Stimulated activated naive B cell treated with anti-CD40 and anti-IgM and Interleukin-4, amounts not matched to agents 10 μg/mL and 1 μg/mL and 100 μg/mL, for 72 hours (primary cell): ENCODE measurements at regions not wholly inside any gene's neighbourhood (a gene's known extent, or its start where the extent isn't known, plus 50 kb on each side); places are given as distances from the start of the nearest gene placed in this dataset.

Experiments used
- ATAC-seq, 2 donors: fragments of 150-1000 bp; cut with Tn5 transposase; replicated peaks; 2 replicates each; pipeline ENCODE4 v1.10.0; 2021; ENCODE audit warnings: moderate library complexity in 1 of 2
- DNase-seq: peaks from one replicate; pipeline ENCODE4 v3.0.0; 2021
- H3K27ac Mint-ChIP-seq: one replicate; pipeline ENCODE4 v1.8.0; 2022; ENCODE audit warnings: mild to moderate bottlenecking, mixed read lengths
- H3K27me3 Mint-ChIP-seq, 2 donors: one replicate each; pipeline ENCODE4 v1.8.0; 2022; ENCODE audit warnings: mixed read lengths in 2 of 2
- H3K36me3 Mint-ChIP-seq, 2 donors: one replicate each; pipeline ENCODE4 v1.8.0; 2022; ENCODE audit warnings: mixed read lengths in 2 of 2, mild to moderate bottlenecking in 1 of 2
- H3K4me1 Mint-ChIP-seq, 2 donors: one replicate each; pipeline ENCODE4 v1.8.0; 2022; ENCODE audit warnings: mixed read lengths in 2 of 2, mild to moderate bottlenecking in 1 of 2
- H3K4me3 Mint-ChIP-seq, 2 donors: one replicate each; pipeline ENCODE4 v1.8.0; 2022; ENCODE audit warnings: mild to moderate bottlenecking in 2 of 2, mixed read lengths in 2 of 2, moderate library complexity in 1 of 2
- H3K9me3 Mint-ChIP-seq, 2 donors: one replicate each; pipeline ENCODE4 v1.8.0; 2022; ENCODE audit warnings: mixed read lengths in 2 of 2, mild to moderate bottlenecking in 1 of 2

- no peak for DNase-seq
- no peak overlapping the region for H3K27ac Mint-ChIP-seq
- H3K27me3 Mint-ChIP-seq, result no peaks in the 10 kb centered on the region
- peak; percentile 51 to 56 for ATAC-seq
- H3K4me1 Mint-ChIP-seq, result no peaks in the 10 kb centered on the region
- no peaks in the 10 kb centered on the region for H3K9me3 Mint-ChIP-seq
- H3K36me3 Mint-ChIP-seq, result no peaks in the 10 kb centered on the region
- H3K4me3 Mint-ChIP-seq, result no peak overlapping the region
Observed at GRCh38 chr7:16078076-16078952, 343.0 kb downstream of the CRPPA start.

DNA sequence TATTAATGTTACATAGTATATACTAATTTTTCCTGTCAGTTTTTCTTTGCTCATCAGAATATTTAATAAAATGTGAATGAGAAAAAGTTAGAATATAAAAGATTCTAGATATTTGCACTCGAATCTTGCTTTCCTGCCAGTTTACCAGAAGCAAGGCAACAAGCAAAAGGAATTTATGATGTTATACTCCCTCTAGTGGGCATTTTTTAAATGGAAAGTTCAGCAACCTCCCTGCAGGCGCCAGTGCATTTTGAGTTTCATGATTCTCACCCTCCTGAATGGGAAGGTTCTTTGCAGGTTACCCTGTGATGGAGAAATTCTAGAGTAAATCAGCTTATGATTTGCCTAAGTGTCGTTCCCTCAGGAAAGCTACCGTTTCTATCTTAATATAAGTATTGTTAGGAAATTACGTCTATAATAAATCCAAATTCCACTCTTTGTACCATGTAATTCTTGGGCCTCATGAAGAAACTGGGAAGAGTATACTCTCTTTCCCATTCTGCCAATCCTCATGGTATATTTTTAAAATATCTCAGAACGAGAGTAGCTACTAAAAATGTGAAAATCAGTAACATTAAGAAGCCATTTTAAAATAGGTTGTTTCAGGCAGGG is 350.0 kb downstream of the CRPPA start:
- H3K9me3 Mint-ChIP-seq, result no peaks in the 10 kb centered on the region
- H3K27ac Mint-ChIP-seq, result no peak overlapping the region
- H3K36me3 Mint-ChIP-seq, result no peaks in the 10 kb centered on the region
- H3K4me3 Mint-ChIP-seq, result no peak overlapping the region
- no peaks in the 10 kb centered on the region for H3K27me3 Mint-ChIP-seq
- ATAC-seq (peak; percentile 59 to 63), DNase-seq (no peak)
- no peaks in the 10 kb centered on the region for H3K4me1 Mint-ChIP-seq

DNA sequence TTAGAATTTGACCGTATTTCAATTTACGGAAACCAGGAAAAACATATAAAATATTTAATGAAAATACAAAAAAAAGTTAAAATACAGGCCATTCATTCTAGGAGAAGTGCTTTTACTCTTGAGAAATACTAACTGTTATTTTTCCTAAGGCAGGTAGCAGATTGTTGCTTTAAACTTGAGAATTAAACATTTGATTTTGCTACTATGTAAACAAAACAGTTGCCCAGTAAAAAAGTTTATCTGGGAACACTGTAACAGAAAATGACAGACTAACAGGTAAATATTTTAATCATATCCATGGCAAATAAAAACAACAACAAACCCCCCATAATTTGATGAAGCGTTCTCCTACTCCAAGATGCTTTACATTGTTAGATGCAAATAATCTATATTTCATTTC is 350.5 kb downstream of the CRPPA start:
- no peak overlapping the region for H3K27ac Mint-ChIP-seq
- no peak overlapping the region for H3K4me3 Mint-ChIP-seq
- H3K36me3 Mint-ChIP-seq, result no peaks in the 10 kb centered on the region

GRCh38 chr7:16069998-16070397 is 351.3 kb downstream of the CRPPA start:
- Mint-ChIP-seq H3K27ac (no peak overlapping the region), H3K36me3 (no peaks in the 10 kb centered on the region), H3K9me3 (no peaks in the 10 kb centered on the region), H3K4me1 (no peaks in the 10 kb centered on the region), H3K4me3 (no peak overlapping the region), H3K27me3 (no peaks in the 10 kb centered on the region)
- DNase-seq (no peak), ATAC-seq (no peak)

More for the DNA sequence above, 350.5 kb downstream of the CRPPA start:
- no peaks in the 10 kb centered on the region for H3K27me3 Mint-ChIP-seq
- DNase-seq, result no peak
- ATAC-seq, result no peak
- H3K4me1 Mint-ChIP-seq, result no peaks in the 10 kb centered on the region
- no peaks in the 10 kb centered on the region for H3K9me3 Mint-ChIP-seq

DNA sequence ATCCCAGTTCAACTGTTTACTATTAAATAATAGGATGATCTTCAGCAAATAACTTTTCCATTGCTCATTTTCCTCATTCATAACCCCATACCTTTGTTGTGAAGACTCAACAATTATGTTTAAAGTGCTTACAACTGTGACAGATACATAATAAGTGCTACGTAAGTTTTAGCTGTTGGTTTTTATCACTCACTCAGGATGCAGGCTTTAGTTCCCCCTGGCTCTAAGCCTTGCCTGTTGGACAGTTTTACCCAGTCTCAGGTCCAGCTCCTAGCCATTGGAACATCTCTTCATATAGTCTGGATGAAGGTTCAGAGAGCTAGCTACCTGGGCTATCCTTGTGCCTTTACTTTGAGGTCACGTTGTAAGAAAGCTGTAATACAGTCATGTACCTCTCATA is 353.2 kb downstream of the CRPPA start:
- Mint-ChIP-seq H3K4me3 (no peak overlapping the region), H3K9me3 (no peaks in the 10 kb centered on the region), H3K27ac (no peak overlapping the region), H3K36me3 (no peaks in the 10 kb centered on the region), H3K4me1 (no peaks in the 10 kb centered on the region), H3K27me3 (peaks cover 0 to 4% of the 10 kb centered on the region in 2 donors)
- ATAC-seq (no peak), DNase-seq (no peak)

- Mint-ChIP-seq H3K27ac (no peak overlapping the region), H3K9me3 (no peaks in the 10 kb centered on the region), H3K36me3 (no peaks in the 10 kb centered on the region), H3K4me3 (no peak overlapping the region), H3K27me3 (peaks cover 0 to 4% of the 10 kb centered on the region in 2 donors), H3K4me1 (no peaks in the 10 kb centered on the region)
- DNase-seq (no peak), ATAC-seq (no peak)
Observed at GRCh38 chr7:16067711-16068110, 353.6 kb downstream of the CRPPA start.

- H3K27ac Mint-ChIP-seq, result no peak overlapping the region
- no peaks in the 10 kb centered on the region for H3K36me3 Mint-ChIP-seq
- no peaks in the 10 kb centered on the region for H3K9me3 Mint-ChIP-seq
- H3K4me3 Mint-ChIP-seq, result no peak overlapping the region
- no peak for ATAC-seq
- no peak for DNase-seq
- H3K4me1 Mint-ChIP-seq, result peaks cover 0 to 3% of the 10 kb centered on the region in 2 donors
- H3K27me3 Mint-ChIP-seq, result peaks cover 0 to 4% of the 10 kb centered on the region in 2 donors
Observed at GRCh38 chr7:16066805-16067459, 354.4 kb downstream of the CRPPA start.

DNA sequence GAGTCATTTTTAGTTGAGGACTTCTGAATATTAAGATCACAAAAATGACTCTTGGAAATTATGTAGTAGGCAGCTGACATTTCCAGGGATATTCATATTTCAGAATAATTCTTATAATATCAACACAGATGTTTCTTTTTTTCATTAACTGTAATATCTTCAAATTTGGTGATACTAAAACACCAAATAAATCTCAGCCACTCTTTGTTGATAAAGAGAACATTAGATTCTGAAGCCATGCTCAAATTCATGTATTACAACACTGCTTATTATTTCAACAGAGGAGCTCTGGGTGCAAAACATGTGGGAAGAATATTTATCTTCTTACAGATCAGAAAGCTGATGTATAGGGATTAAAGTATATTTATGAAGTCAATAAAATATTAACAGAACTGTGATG is 355.4 kb downstream of the CRPPA start:
- DNase-seq (no peak), ATAC-seq (no peak)
- Mint-ChIP-seq H3K4me3 (no peak overlapping the region), H3K9me3 (no peaks in the 10 kb centered on the region), H3K4me1 (peaks cover 2 to 8% of the 10 kb centered on the region in 2 donors), H3K27me3 (peaks cover 0 to 4% of the 10 kb centered on the region in 2 donors), H3K36me3 (no peaks in the 10 kb centered on the region), H3K27ac (no peak overlapping the region)

- DNase-seq (no peak), ATAC-seq (no peak)
- Mint-ChIP-seq H3K36me3 (no peaks in the 10 kb centered on the region), H3K9me3 (no peaks in the 10 kb centered on the region), H3K4me1 (peaks cover 2 to 8% of the 10 kb centered on the region in 2 donors), H3K4me3 (no peak overlapping the region), H3K27ac (no peak overlapping the region), H3K27me3 (peaks cover 0 to 4% of the 10 kb centered on the region in 2 donors)
Observed at GRCh38 chr7:16063716-16064675, 357.3 kb downstream of the CRPPA start.

DNA sequence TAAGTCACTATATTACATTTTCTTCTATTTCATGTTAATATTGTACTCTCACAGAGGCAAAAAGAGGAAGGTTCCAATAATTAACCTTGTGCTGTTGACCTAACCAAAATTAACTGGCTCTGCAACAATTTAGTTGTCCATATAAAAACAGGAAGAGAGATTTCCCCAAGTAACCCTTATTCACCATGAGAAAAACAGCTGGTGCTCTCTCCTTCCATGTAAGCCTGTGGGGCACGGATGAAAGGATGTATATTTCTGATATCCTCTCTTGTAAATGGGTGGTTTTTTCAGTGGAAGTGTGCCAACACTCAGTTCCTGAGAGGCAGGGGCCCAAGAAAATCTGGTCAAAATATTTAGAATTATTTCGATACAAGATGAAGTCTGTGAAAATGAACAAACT is 358.1 kb downstream of the CRPPA start:
- H3K27ac Mint-ChIP-seq, result no peak overlapping the region

DNA sequence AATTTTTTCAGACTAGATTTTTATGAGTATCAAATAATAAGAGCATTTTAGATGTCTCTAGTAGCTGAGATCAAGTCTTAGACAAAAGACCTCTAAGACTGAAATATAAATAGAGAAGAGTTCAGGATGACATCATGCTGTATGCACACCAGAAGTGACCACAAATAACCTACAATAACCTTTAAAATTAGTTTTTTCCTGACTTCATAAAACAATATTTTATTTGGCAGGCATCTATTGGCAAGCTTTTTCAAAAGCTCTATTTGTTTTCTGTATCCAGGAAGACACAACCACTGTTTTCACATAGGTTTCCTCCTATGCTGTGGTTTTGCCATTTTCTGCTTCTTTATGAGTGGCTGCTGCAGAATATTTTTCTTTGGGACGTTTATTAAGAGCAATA is 359.1 kb downstream of the CRPPA start:
- Mint-ChIP-seq H3K27me3 (peaks cover 0 to 4% of the 10 kb centered on the region in 2 donors), H3K4me3 (no peak overlapping the region), H3K27ac (no peak overlapping the region), H3K4me1 (peaks cover 2 to 8% of the 10 kb centered on the region in 2 donors), H3K36me3 (no peaks in the 10 kb centered on the region), H3K9me3 (no peaks in the 10 kb centered on the region)
- ATAC-seq, result peak in 1 of 2 donors; percentile 14
- no peak for DNase-seq

More for the DNA sequence above, 358.1 kb downstream of the CRPPA start:
- DNase-seq, result no peak
- Mint-ChIP-seq H3K36me3 (no peaks in the 10 kb centered on the region), H3K4me1 (peaks cover 2 to 8% of the 10 kb centered on the region in 2 donors), H3K9me3 (no peaks in the 10 kb centered on the region), H3K4me3 (no peak overlapping the region), H3K27me3 (peaks cover 0 to 4% of the 10 kb centered on the region in 2 donors)
- ATAC-seq, result no peak

DNA sequence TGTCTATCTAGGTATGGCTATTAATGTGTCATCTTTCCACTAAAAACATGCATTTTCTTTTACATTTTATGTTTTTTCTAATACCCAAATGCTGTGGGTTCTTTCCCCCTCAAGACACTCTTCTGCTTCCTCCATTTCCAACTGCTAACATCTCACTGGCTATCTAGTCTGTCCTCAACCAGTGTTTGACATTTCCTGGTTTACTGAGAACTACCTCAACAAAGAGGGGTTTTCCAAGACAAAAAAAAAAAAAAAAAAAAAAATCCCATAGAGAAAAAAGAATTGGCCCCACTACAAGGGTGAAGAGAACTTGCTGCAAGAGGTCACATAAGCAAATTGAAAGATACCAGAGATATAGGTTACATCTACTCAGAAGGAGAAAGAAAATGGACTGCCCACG is 359.7 kb downstream of the CRPPA start:
- Mint-ChIP-seq H3K36me3 (no peaks in the 10 kb centered on the region), H3K4me1 (peaks cover 2 to 8% of the 10 kb centered on the region in 2 donors), H3K9me3 (no peaks in the 10 kb centered on the region), H3K4me3 (no peak overlapping the region), H3K27me3 (peaks cover 0 to 4% of the 10 kb centered on the region in 2 donors), H3K27ac (no peak overlapping the region)
- no peak for DNase-seq
- peak; percentile 76 to 81 for ATAC-seq

DNA sequence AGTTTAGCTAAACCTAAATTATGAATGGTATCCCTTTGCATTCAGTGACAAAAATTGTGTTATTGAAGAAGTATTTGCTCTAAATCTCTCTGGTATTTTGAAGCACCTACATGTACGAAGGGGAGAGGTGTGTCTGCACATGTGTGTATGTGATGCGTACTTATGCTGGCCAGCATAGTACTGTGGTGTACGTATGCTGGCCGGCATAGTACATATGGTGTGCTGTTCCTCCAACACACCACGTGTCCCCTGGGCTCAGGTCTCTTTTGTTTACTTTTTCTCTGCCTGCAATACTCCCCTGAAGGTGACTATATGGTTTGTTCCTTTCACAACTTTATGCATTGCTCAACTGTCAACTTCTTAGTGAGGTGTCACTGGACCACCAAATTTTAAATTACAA is 360.3 kb downstream of the CRPPA start:
- Mint-ChIP-seq H3K4me1 (peaks cover 2 to 8% of the 10 kb centered on the region in 2 donors), H3K36me3 (no peaks in the 10 kb centered on the region), H3K27me3 (peaks cover 0 to 4% of the 10 kb centered on the region in 2 donors), H3K9me3 (no peaks in the 10 kb centered on the region), H3K27ac (no peak overlapping the region), H3K4me3 (no peak overlapping the region)
- ATAC-seq, result no peak
- no peak for DNase-seq

- Mint-ChIP-seq H3K9me3 (no peaks in the 10 kb centered on the region), H3K27ac (no peak overlapping the region), H3K36me3 (no peaks in the 10 kb centered on the region), H3K4me3 (no peak overlapping the region), H3K4me1 (peaks cover 2 to 13% of the 10 kb centered on the region in 2 donors), H3K27me3 (peaks cover 0 to 4% of the 10 kb centered on the region in 2 donors)
- ATAC-seq (no peak), DNase-seq (no peak)
Observed at GRCh38 chr7:16060502-16060901, 360.8 kb downstream of the CRPPA start.
